B cell (primary cell): ENCODE measurements at regions not wholly inside any gene's neighbourhood (a gene's known extent, or its start where the extent isn't known, plus 50 kb on each side); places are given as distances from the start of the nearest gene placed in this dataset.

Experiments used
- ATAC-seq: fragments of 200-7000 bp; cut with Tn5 transposase; one replicate; pipeline ENCODE4 v1.10.0; 2021; ENCODE audit warnings: low read depth, mild to moderate bottlenecking, moderate number of reproducible peaks, moderate library complexity
- CTCF ChIA-PET: fragments of 350-600 bp; sonication (Branson Sonifier 250); formaldehyde crosslinking; loops from one replicate; lab custom pipeline; 2021; ENCODE audit warnings: antibody characterized with exemption, inconsistent platforms; lab: Charles Lee
- POLR2A ChIA-PET: fragments of 350-600 bp; sonication (Branson Sonifier 250); formaldehyde crosslinking; loops from one replicate; lab custom pipeline; 2021; ENCODE audit warnings: antibody characterized with exemption; lab: Charles Lee
- DNase-seq: peaks from one replicate; pipeline ENCODE4 v3.0.0; 2013
- H2AFZ ChIP-seq: 2 replicates; pipeline ENCODE4 v1.6.1; 2012; ENCODE audit warnings: mild to moderate bottlenecking, low read depth, low read length; ENCODE audit not compliant: insufficient read depth, poor library complexity, severe bottlenecking
- H3K27ac ChIP-seq, 2 donors: 1 replicate in 1 of 2; 2 replicates in 1 of 2; pipeline ENCODE4 v1.5.1; 2012 to 2013; ENCODE audit warnings: low read length in 2 of 2, mild to moderate bottlenecking in 2 of 2, moderate library complexity in 1 of 2
- H3K27me3 ChIP-seq, 4 experiments: fragments of 200-600 bp in 1 of 4; sonication (generic) in 1 of 4; replicated peaks in 1 of 4; 1 replicate in 2 of 4; 2 replicates in 2 of 4; pipeline versions ENCODE4 v1.6.1 to v1.7.0; 2013 to 2016; ENCODE audit warnings: low read length in 3 of 4, mild to moderate bottlenecking in 2 of 4, mixed read lengths in 1 of 4, moderate library complexity in 1 of 4; ENCODE audit not compliant: insufficient read depth in 4 of 4, control insufficient read depth in 3 of 4; ENCODE audit errors: control extremely low read depth in 1 of 4
- H3K36me3 ChIP-seq, 2 experiments: replicated peaks in 1 of 2; 1 replicate in 1 of 2; 2 replicates in 1 of 2; pipeline versions ENCODE4 v1.6.1 to v1.7.1; 2013; ENCODE audit warnings: low read length in 1 of 2; ENCODE audit not compliant: insufficient read depth in 2 of 2, control insufficient read depth in 1 of 2; ENCODE audit errors: control extremely low read depth in 1 of 2, extremely low read depth in 1 of 2
- H3K4me1 ChIP-seq, 2 donors: fragments of 200-600 bp in 1 of 2; sonication (generic) in 1 of 2; 1 replicate in 1 of 2; 2 replicates in 1 of 2; pipeline versions ENCODE4 v1.5.1 to v1.6.1; 2013 to 2017; ENCODE audit warnings: low read length in 2 of 2; ENCODE audit not compliant: control insufficient read depth in 2 of 2, insufficient read depth in 2 of 2
- H3K4me2 ChIP-seq: replicated peaks from 2 replicates; pipeline ENCODE3; 2012; ENCODE audit warnings: mild to moderate bottlenecking, low read depth, low read length; ENCODE audit not compliant: poor library complexity, severe bottlenecking
- H3K4me3 ChIP-seq, 5 experiments: fragments of 200-600 bp in 1 of 5; sonication (generic) in 1 of 5; 1 replicate in 3 of 5; 2 replicates in 2 of 5; pipeline versions ENCODE4 v1.5.1 to v1.7.0; 2011 to 2016; ENCODE audit warnings: low read length in 4 of 5, mild to moderate bottlenecking in 4 of 5, low read depth in 2 of 5, control low read depth in 1 of 5, moderate library complexity in 1 of 5; ENCODE audit not compliant: insufficient read depth in 1 of 5; ENCODE audit errors: control extremely low read depth in 1 of 5, extremely low read depth in 1 of 5
- H3K79me2 ChIP-seq: fragments of 200-600 bp; sonication (generic); one replicate; pipeline ENCODE4 v1.6.0; 2016; ENCODE audit warnings: low read length; ENCODE audit not compliant: control insufficient read depth, insufficient read depth
- H3K9ac ChIP-seq: fragments of 200-600 bp; sonication (generic); 2 replicates; pipeline ENCODE4 v1.6.1; 2017; ENCODE audit warnings: mild to moderate bottlenecking, low read length, moderate library complexity
- H3K9me3 ChIP-seq, 3 donors: one replicate each; pipeline versions ENCODE4 v1.6.1 to v1.7.1; 2013; ENCODE audit warnings: low read length in 2 of 3; ENCODE audit not compliant: control insufficient read depth in 2 of 3, insufficient read depth in 1 of 3; ENCODE audit errors: control extremely low read depth in 1 of 3
- H4K20me1 ChIP-seq: 2 replicates; pipeline ENCODE4 v1.6.0; 2012; ENCODE audit warnings: mild to moderate bottlenecking, low read length; ENCODE audit not compliant: insufficient read depth, control insufficient read depth, poor library complexity, severe bottlenecking
- H3K27ac Mint-ChIP-seq: one replicate; pipeline ENCODE4 v1.8.0; 2021; ENCODE audit warnings: mixed read lengths
- H3K27me3 Mint-ChIP-seq: one replicate; pipeline ENCODE4 v1.8.0; 2021; ENCODE audit warnings: mixed read lengths
- H3K4me1 Mint-ChIP-seq: one replicate; pipeline ENCODE4 v1.8.0; 2021; ENCODE audit warnings: mixed read lengths
- H3K4me3 Mint-ChIP-seq: one replicate; pipeline ENCODE4 v1.8.0; 2021; ENCODE audit warnings: mixed read lengths
- H3K9me3 Mint-ChIP-seq: one replicate; pipeline ENCODE4 v1.8.0; 2022; ENCODE audit warnings: mixed read lengths; ENCODE audit not compliant: insufficient read depth
- EZH2 ChIP-seq: IDR thresholded peaks from 2 replicates; pipeline ENCODE4 v1.6.1; 2012; ENCODE audit warnings: borderline replicate concordance, low read depth, mild to moderate bottlenecking, moderate library complexity, low read length; ENCODE audit not compliant: insufficient read depth, poor library complexity, severe bottlenecking
- WGBS: methylation state at CpG from one replicate; pipeline ENCODE4 v1.1.5; 2013; ENCODE audit warnings: missing lambda C conversion rate; ENCODE audit not compliant: insufficient coverage; 5-methylcytosine and 5-hydroxymethylcytosine counted together
- intact Hi-C: fragments of 100-400 bp; cut with micrococcal nuclease; formaldehyde crosslinking; loops from one replicate; pipeline ENCODE4 v1.10.0; 2022
- TF ChIP-seq, protein P1 (sequence below): fragments of 200-600 bp; IDR thresholded peaks from one replicate; pipeline ENCODE4 v1.8.0; 2022; ENCODE audit warnings: antibody characterized with exemption, mild to moderate bottlenecking

DNA sequence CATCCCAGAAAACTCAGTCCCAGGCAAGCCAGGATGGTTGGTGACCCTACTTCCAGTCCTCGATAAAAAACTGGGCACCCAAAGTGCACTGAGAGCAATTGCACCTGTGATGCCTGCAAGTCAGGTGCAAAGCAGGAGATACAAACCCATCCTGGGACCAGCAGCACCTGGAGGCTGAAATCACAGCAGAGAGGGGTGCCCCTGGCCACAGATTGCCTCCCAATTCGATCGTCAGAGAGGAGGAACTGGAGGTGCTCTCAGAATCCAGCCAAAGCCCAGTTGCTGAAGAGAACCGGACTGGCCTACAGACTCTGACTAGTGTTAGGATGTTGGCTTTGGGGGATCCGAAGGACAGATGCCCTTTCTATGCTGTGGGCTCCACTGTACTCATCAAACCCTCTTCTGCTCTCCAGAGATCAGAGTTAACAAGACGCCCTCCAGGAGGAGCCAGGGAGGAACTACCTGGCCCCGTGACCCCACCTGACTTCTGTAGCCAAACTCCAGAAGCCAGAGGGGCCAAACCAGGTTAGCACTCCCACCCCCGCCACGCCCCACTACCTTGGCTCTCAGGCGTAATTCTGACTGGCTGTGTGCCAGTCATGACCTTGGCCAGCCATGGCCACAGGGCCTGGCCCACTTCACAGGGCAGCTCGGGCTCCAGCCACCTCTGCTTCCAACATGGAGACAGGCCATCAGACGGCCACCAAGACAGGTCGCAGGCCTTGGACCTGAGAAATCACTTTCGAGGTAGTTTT is 284.5 kb upstream of the RTL1 start:
- ATAC-seq = no peak
- no peak overlapping the region for H2AFZ ChIP-seq
- no peaks in the 10 kb centered on the region for H3K4me1 Mint-ChIP-seq

DNA sequence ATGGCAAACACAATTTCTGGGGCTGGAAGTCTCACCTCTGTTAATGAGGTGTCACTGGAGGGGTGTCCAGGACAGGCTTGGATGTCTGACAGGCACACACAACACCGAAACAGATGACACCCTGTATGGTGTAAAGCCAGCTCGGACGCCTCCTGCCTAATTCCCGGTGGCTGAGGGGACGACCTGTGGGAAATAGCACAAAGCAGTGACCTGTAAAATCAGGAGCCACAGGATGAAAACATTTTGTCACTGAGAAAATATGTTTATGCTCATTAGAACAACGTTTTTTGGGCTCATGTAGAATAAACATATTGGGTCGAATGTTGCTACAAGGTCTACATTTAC is 285.0 kb upstream of the RTL1 start:
- Mint-ChIP-seq H3K4me1 (no peaks in the 10 kb centered on the region), H3K27ac (no peak overlapping the region), H3K27me3 (peaks cover 4% of the 10 kb centered on the region), H3K9me3 (peaks cover 3% of the 10 kb centered on the region), H3K4me3 (no peak overlapping the region)
- WGBS = 88% methylated on average over 7 of the region's 7 CpGs
- Histone ChIP-seq H4K20me1 (no peaks in the 10 kb centered on the region), H3K36me3 (no peaks in the 10 kb centered on the region), H3K79me2 (no peaks in the 10 kb centered on the region), H3K27ac (no peak overlapping the region), H3K9ac (no peak overlapping the region), H3K9me3 (peaks cover 0 to 13% (median 0%) of the 10 kb centered on the region in 3 donors), H3K4me2 (no peak overlapping the region), H2AFZ (no peak overlapping the region), H3K27me3 (no peaks in the 10 kb centered on the region), H3K4me3 (no peak overlapping the region), H3K4me1 (no peaks in the 10 kb centered on the region)
- ChIA-PET POLR2A (no interaction called here), CTCF (no interaction called here)
- intact Hi-C loops = no loop called here
- DNase-seq (no peak), ATAC-seq (no peak)
- TF ChIP-seq, protein P1, sequence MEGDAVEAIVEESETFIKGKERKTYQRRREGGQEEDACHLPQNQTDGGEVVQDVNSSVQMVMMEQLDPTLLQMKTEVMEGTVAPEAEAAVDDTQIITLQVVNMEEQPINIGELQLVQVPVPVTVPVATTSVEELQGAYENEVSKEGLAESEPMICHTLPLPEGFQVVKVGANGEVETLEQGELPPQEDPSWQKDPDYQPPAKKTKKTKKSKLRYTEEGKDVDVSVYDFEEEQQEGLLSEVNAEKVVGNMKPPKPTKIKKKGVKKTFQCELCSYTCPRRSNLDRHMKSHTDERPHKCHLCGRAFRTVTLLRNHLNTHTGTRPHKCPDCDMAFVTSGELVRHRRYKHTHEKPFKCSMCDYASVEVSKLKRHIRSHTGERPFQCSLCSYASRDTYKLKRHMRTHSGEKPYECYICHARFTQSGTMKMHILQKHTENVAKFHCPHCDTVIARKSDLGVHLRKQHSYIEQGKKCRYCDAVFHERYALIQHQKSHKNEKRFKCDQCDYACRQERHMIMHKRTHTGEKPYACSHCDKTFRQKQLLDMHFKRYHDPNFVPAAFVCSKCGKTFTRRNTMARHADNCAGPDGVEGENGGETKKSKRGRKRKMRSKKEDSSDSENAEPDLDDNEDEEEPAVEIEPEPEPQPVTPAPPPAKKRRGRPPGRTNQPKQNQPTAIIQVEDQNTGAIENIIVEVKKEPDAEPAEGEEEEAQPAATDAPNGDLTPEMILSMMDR = no peak
- no peak for TF ChIP-seq EZH2

More for the DNA sequence above, 284.5 kb upstream of the RTL1 start:
- H3K4me2 ChIP-seq = no peak overlapping the region
- H3K4me1 ChIP-seq = no peaks in the 10 kb centered on the region
- 89% methylated on average over 13 of the region's 14 CpGs for WGBS
- ChIA-PET CTCF (no interaction called here), POLR2A (no interaction called here)
- Mint-ChIP-seq H3K27ac (no peak overlapping the region), H3K9me3 (peaks cover 3% of the 10 kb centered on the region), H3K4me3 (no peak overlapping the region), H3K27me3 (peaks cover 4% of the 10 kb centered on the region)
- H4K20me1 ChIP-seq = no peaks in the 10 kb centered on the region
- H3K27ac ChIP-seq = no peak overlapping the region
- H3K4me3 ChIP-seq = no peak overlapping the region
- H3K79me2 ChIP-seq = no peaks in the 10 kb centered on the region
- H3K27me3 ChIP-seq = no peaks in the 10 kb centered on the region
- no peaks in the 10 kb centered on the region for H3K36me3 ChIP-seq
- intact Hi-C loops = no loop called here
- DNase-seq = no peak
- H3K9ac ChIP-seq = no peak overlapping the region
- TF ChIP-seq EZH2 = no peak
- TF ChIP-seq, protein P1 = no peak
- peaks cover 0 to 18% (median 0%) of the 10 kb centered on the region in 3 donors for H3K9me3 ChIP-seq
